ENCODE measurements at regions not wholly inside any gene's neighbourhood (a gene's known extent, or its start where the extent isn't known, plus 50 kb on each side); places are given as distances from the start of the nearest gene placed in this dataset.
"Not testable (repeated sequence)": the region's sequence is repeated elsewhere in the genome, so short reads cannot be mapped to it uniquely, and the experiment has no call there.

- H2AFZ ChIP-seq (ENCODE audit: low read depth, low read length); FAIRE-seq; H3K36me3 Mint-ChIP-seq (ENCODE audit: low read depth, unreplicated experiment): not testable (repeated sequence)
Observed at GRCh38 chr9:108026718-108027117, 537.1 kb upstream of the KLF4 start.

GRCh38 chr9:108024604-108025003 is 535.0 kb upstream of the KLF4 start:
- Mint-ChIP-seq H3K4me1 (ENCODE audit: low read depth, unreplicated experiment) (no peaks in the 10 kb centered on the region), H3K27ac (ENCODE audit: unreplicated experiment) (no peak overlapping the region)
- TF ChIP-seq EZH2 (IDR thresholded peaks at IDR 0.05; ENCODE audit: insufficient read depth, low read length) (no peak), CTCF (IDR thresholded peaks at IDR 0.05; ENCODE audit: insufficient read depth, low read depth, low read length) (no peak)

More at GRCh38 chr9:108026718-108027117, 537.1 kb upstream of the KLF4 start:
- not testable (repeated sequence) for H3K27me3 Mint-ChIP-seq (ENCODE audit: low read depth, unreplicated experiment); H3K4me2 ChIP-seq (ENCODE audit: low read length); H3K4me3 Mint-ChIP-seq (ENCODE audit: unreplicated experiment); H3K4me3 ChIP-seq (ENCODE audit: insufficient read depth, low read depth, low read length); H3K9ac ChIP-seq (ENCODE audit: low read length); H3K36me3 ChIP-seq (ENCODE audit: insufficient read depth, low read length); H4K20me1 ChIP-seq (ENCODE audit: insufficient read depth, low read length); DNase-seq (ENCODE audit: low read depth); H3K9me3 ChIP-seq (ENCODE audit: insufficient read depth, low read depth, low read length); H3K27ac ChIP-seq (ENCODE audit: low read depth, low read length); H3K4me1 Mint-ChIP-seq (ENCODE audit: low read depth, unreplicated experiment); H3K79me2 ChIP-seq (ENCODE audit: insufficient read depth, low read length); H3K27me3 ChIP-seq (ENCODE audit: insufficient read depth, low read length); H3K27ac Mint-ChIP-seq (ENCODE audit: unreplicated experiment); H3K4me1 ChIP-seq (ENCODE audit: insufficient read depth, low read length)
- peaks cover 12% of the 10 kb centered on the region for H3K9me3 Mint-ChIP-seq (ENCODE audit: unreplicated experiment)

GRCh38 chr9:108022246-108022935 is 532.8 kb upstream of the KLF4 start:
- Mint-ChIP-seq H3K4me1 (ENCODE audit: low read depth, unreplicated experiment) (no peaks in the 10 kb centered on the region), H3K27ac (ENCODE audit: unreplicated experiment) (no peak overlapping the region), H3K9me3 (ENCODE audit: unreplicated experiment) (no peaks in the 10 kb centered on the region), H3K27me3 (ENCODE audit: low read depth, unreplicated experiment) (no peaks in the 10 kb centered on the region), H3K4me3 (ENCODE audit: unreplicated experiment) (no peak overlapping the region), H3K36me3 (ENCODE audit: low read depth, unreplicated experiment) (no peaks in the 10 kb centered on the region)
- Histone ChIP-seq H2AFZ (ENCODE audit: low read depth, low read length) (no peak overlapping the region), H3K79me2 (ENCODE audit: insufficient read depth, low read length) (no peaks in the 10 kb centered on the region), H3K4me2 (ENCODE audit: low read length) (no peak overlapping the region), H3K36me3 (ENCODE audit: insufficient read depth, low read length) (no peaks in the 10 kb centered on the region), H3K4me3 (ENCODE audit: insufficient read depth, low read depth, low read length) (no peak overlapping the region), H4K20me1 (ENCODE audit: insufficient read depth, low read length) (no peaks in the 10 kb centered on the region), H3K9me3 (ENCODE audit: insufficient read depth, low read depth, low read length) (no peaks in the 10 kb centered on the region), H3K27ac (ENCODE audit: low read depth, low read length) (no peak overlapping the region), H3K9ac (ENCODE audit: low read length) (no peak overlapping the region), H3K27me3 (ENCODE audit: insufficient read depth, low read length) (no peaks in the 10 kb centered on the region), H3K4me1 (ENCODE audit: insufficient read depth, low read length) (no peaks in the 10 kb centered on the region)
- DNase-seq (ENCODE audit: low read depth) (no peak), FAIRE-seq (no peak)
- TF ChIP-seq EZH2 (IDR thresholded peaks at IDR 0.05; ENCODE audit: insufficient read depth, low read length) (no peak), CTCF (IDR thresholded peaks at IDR 0.05; ENCODE audit: insufficient read depth, low read depth, low read length) (no peak)

More at GRCh38 chr9:108024604-108025003, 535.0 kb upstream of the KLF4 start:
- Histone ChIP-seq H3K4me3 (ENCODE audit: insufficient read depth, low read depth, low read length) (no peak overlapping the region), H3K4me2 (ENCODE audit: low read length) (no peak overlapping the region), H3K36me3 (ENCODE audit: insufficient read depth, low read length) (no peaks in the 10 kb centered on the region), H4K20me1 (ENCODE audit: insufficient read depth, low read length) (no peaks in the 10 kb centered on the region), H3K9ac (ENCODE audit: low read length) (no peak overlapping the region), H3K9me3 (ENCODE audit: insufficient read depth, low read depth, low read length) (no peaks in the 10 kb centered on the region), H3K4me1 (ENCODE audit: insufficient read depth, low read length) (no peaks in the 10 kb centered on the region), H3K27ac (ENCODE audit: low read depth, low read length) (no peak overlapping the region), H2AFZ (ENCODE audit: low read depth, low read length) (no peak overlapping the region), H3K79me2 (ENCODE audit: insufficient read depth, low read length) (no peaks in the 10 kb centered on the region), H3K27me3 (ENCODE audit: insufficient read depth, low read length) (no peaks in the 10 kb centered on the region)
- no peak for FAIRE-seq
- no peaks in the 10 kb centered on the region for H3K27me3 Mint-ChIP-seq (ENCODE audit: low read depth, unreplicated experiment)
- H3K36me3 Mint-ChIP-seq (ENCODE audit: low read depth, unreplicated experiment): no peaks in the 10 kb centered on the region
- H3K4me3 Mint-ChIP-seq (ENCODE audit: unreplicated experiment): no peak overlapping the region
- DNase-seq (ENCODE audit: low read depth): no peak
- H3K9me3 Mint-ChIP-seq (ENCODE audit: unreplicated experiment): peaks cover 3% of the 10 kb centered on the region

Data from astrocyte (in vitro differentiated cells and primary cell).